NCI-H128 (cell line): ENCODE measurements at regions not wholly inside any gene's neighbourhood (a gene's known extent, or its start where the extent isn't known, plus 50 kb on each side); places are given as distances from the start of the nearest gene placed in this dataset.

Experiments
- DNase-seq: peaks from one replicate; lab custom pipeline; 2025; ENCODE audit not compliant: unreplicated experiment; lab: John Stamatoyannopoulos, UW

DNA sequence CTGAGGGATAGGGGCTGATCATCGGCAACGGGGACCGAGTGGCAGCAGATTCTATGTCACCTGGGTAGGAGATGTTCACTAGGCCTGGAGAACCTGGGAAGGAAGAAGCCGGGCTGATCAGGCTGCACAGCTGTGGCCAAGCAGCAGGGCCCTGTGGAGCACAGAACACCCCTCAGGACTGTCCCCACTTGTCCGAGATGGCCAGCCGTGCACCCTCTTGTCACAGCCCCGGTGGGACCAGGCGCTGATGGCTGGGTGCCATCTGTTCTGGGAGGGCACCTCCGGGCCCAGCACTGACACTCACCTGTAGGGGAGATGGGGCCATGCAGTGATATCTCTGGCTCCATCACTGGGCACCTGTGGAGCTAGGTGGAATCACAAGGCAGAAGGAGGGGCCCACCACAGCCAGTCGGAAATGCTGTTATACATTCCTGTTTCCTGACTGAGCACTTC, 217.9 kb upstream of the RAB6C start:
- no peak for DNase-seq

DNA sequence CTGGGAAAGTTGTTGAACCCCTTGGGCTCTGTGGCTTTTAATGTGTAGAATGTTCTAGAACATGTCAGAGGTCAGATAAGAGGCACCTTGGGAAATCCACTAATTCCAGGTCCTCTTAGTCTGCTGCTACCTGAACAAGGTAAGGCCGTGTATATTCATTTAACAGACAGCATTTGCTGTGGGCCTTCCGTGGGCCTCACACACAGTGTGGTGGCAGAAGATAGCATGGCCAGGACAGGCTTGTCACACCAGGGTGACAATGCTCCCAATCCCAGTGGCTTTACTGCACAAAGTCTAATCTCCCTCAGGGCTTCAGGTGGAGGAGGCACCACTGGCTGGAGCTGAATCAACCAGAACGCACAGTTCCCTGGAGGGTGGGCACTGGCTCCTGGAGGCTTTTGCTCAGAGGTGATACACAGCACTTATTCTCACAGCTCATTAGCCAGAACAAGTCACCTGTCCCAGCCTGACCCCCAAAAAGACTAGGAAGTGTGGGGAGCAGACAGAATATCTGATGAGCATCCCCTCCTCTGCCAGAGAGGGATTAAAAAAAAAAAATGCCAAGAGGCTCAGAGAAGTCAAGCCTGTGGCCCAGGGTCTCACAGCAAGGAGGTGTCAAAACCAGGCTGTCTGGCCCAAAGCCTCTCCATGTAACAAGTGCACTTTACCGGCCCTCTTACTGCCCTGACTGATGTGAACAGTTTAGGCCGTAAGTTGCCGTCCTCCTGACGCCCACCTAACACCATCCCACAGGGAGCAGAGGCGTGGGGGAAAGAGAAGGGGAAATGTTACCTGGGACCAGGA, 216.9 kb upstream of the RAB6C start:
- no peak for DNase-seq

DNA sequence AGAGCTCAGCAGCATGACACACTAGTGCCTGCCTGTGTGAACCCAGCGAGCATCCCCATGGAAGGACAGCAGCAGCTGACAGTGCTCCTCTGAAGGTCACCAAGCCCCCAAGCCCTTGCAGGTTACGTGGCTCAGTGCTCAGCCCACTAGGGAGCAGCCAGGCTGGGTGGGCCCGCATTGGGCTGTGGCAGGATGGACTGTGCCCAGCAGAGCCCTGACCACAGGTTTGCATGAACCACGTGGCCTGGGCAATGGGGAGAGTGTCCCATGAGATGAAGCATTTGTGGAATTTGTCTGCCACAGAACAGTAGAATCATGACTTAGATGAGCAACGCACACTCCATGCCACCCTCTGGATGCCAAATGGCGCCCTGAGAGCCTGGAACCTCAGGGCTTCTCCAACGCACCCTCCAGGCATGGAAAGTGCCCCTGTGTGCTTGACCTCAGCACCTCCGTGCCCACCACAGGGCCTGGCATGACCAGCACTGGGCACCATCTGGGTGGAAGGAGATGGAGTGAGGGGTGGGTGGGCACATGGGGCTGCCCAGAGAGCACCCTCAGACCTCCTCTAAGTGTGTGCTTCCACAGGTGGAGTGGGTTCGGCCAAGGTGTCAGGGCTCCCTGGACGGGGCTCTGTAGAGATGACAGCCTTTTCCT, 216.1 kb upstream of the RAB6C start:
- DNase-seq = no peak

DNA sequence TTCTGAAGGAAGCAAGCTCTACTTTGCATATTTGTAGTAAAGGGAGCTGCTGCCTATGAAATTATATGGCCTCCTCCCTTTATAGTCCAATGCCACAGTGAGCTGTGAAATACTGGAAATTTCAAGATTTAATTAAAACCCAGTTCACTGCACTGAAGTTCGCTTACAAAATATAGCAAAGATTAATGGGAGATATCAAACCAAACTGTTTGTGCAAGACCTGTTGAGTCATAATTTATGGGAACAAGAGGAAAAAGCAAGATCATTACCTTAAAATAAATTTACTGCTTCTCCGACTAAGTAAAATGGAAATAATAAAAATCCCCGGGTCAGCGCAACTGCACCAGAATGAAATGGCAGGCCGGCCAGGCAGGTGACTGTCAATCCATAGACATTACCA, 215.5 kb upstream of the RAB6C start:
- no peak for DNase-seq

DNA sequence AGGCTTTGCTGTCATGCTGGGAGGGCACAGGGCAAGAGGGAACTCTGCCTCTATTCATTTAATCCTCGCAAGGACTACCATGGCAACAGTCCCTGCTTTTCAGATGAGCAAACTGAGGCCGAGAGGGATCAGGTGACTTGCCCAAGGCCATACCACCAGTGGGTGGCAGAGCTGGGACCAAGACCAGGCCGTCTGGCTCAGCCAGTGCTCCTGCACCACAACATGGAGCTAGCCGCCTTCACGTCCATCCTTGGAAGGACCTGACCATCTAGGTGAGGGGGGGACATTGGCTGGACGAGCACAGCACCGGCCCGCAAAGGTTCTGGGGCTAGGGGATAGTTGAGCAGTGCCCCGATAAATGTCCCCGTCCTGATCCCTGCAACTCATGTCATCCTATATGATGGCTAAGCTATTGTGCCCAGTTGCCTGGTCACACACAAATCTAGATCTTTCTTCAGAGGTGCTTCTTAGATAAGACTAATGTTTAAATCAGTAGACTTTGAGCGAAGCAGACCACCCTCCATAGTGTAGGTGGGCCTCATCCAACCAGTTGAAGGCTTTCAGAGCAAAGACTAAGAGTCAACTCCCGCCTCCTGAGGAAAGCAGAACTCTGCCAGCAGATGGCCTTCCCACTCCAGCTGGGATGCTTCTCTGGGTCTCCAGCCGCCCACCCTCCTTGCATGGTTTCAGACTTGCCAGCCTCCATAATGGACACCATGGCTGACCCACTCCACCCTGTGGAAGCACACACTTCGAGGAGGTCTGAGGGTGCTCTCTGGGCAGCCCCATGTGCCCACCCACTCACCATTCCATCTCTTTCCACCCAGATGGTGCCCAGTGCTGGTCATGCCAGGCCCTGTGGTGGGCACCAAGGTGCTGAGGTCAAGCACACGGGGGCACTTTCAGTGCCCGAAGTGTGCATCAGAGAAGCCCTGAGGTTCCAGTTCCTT, 214.8 kb upstream of the RAB6C start:
- no peak for DNase-seq

DNA sequence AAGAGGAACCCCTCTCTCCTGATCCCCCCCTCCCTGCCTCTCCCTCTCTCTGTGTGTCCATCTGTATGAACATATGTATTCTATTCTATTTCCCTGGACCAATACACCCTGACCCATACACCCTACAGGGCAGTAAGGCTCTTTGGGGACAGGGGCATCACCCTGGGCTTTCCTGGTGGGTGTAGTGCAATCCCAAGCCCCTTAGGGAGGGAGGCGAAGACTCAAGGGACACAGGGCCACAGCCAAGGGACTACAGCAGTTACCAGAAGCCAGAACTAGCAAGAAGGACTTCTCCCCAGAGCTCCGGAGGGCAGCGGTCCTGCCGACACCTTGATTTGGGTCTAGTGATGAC, 214.2 kb upstream of the RAB6C start:
- DNase-seq = no peak

DNA sequence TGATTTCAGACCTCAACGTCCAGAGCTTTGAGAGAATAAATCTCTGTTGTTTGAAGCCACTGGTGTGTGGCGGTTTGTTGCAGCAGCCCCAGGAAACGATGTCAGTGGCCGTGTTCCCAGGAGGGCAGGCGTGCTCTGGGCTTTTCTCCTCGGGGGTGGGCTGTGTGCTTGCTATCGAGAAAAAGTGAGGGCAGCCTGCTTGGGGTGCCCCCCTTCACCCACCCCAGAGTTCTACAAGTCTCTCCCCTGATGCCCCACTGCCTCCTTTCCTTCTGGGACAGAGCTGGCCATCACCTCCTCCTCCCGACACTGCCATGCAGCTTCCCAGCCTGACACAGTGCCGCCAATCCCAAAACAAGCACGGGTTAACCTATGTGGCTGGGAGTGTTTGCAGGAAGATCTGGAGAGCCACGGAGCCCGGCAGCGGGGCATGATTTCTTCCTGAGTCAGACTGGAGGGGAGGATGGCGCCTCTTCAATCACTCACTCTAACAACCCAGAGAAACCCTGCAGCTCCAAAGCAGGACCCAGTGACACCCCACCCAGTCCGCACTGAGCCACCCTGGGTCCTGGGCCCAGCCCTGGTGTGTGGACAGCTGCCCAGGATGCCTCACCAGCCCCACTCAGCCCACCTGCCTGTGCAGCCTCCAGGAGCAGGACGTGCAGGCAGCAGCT, 213.7 kb upstream of the RAB6C start:
- no peak for DNase-seq

DNA sequence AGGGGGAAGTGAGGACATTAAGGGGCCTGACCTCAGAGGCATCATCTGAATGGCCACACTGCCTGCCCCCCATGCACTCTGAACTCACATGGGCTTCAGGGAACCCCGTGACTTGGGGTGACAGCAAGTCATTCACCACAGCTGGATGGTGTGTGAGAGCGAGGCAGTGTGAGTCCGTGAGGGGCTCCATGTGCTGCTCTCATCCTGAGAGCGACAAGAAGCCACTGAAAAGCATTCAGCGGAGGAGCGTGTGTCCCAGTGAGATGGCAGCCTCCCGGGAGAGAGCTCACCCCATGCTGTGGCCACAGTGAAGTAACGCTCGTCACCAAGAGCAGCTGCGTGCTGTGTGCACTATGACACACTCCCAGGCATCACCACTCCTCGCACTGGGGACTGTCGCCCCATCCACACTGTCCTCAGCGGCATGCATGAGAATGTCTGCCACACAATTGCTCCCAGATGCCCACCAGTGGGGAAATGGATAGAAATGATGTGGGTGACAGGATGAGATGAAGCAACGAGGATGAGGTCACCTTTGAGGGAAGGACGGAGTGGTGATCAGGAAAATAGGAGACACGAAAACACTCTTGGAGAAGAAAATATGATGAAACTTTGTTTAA, 213.0 kb upstream of the RAB6C start:
- DNase-seq = no peak

DNA sequence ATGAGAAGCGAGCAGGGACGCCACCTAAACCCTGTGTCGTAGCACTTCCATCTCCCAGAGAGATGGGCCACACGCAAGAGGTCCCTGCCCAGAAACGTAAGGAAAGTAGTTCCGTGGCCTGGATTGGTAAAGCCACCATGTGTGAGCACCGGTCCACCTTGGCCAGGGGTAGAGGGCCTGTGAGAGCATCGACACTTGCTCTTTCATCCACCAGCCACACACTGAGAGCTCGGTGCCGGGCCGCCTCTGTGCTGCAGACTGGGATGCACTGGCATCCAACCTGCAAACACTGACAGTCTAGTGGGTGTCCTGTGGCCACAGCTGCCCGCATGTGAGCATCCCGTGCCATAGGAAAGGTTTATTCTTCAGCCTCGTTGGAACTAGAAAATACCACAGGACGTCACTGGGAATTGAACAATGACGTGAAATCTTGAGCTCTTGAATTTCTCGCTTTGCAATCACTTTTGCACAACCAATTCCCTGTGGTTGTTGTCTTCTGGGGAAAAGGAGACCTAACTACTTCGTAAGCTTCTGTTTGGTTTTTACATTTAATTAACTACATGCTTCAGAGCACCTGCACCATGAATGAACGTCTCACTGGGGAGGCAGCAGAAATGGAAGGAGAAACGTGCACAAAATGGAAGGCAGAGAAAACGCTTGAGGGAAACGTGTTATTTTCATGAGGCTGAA, 212.0 kb upstream of the RAB6C start:
- DNase-seq = no peak

DNA sequence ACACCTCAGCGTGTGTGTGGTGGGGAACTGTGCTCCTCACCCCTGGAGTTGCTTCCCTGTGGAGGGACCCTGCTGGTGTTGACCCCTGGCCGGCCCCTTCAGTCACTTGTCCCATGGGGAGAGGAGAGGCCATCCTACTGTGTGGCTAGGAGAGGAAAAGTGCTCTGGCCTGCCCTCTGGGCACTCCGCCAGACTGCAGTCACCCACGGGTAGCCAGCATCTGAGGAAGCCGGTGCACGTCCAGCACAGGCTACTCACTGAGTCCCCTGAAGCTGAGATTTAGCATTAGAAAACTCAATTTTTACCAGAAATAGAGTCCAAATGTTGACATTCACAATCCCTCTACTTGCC, 211.5 kb upstream of the RAB6C start:
- DNase-seq = no peak

DNA sequence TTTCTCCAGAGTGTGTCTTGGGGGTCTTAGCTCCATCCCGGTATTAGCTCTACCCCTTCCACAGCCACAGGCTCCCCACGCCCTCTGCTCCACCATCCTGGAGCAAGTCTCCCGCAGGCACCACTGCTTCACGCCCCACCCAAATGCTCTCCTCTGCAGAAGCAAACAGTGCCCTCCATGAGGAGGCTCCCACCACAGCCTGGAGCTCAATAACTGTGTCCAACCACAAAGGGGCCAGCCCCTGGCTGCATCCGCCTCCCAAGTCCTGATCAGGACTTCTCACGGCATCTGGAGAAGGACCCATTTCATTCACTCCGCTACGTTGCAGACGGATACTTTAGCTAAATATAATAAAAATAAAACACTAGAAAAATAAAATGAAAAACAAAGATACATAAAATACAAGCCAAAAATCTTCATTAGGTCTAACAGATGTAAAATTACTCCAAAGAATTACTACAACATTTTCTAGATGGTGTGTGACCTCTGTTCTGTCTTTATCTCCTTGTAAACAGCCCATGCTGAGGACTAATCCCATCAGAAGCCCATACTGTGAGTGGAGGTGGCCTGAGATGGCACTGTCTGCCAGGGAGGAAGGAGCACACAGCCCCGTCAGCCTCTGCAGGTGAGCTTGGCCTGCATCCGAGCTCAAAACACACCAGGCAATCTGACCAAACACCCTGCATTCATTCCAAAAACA, 210.8 kb upstream of the RAB6C start:
- no peak for DNase-seq

DNA sequence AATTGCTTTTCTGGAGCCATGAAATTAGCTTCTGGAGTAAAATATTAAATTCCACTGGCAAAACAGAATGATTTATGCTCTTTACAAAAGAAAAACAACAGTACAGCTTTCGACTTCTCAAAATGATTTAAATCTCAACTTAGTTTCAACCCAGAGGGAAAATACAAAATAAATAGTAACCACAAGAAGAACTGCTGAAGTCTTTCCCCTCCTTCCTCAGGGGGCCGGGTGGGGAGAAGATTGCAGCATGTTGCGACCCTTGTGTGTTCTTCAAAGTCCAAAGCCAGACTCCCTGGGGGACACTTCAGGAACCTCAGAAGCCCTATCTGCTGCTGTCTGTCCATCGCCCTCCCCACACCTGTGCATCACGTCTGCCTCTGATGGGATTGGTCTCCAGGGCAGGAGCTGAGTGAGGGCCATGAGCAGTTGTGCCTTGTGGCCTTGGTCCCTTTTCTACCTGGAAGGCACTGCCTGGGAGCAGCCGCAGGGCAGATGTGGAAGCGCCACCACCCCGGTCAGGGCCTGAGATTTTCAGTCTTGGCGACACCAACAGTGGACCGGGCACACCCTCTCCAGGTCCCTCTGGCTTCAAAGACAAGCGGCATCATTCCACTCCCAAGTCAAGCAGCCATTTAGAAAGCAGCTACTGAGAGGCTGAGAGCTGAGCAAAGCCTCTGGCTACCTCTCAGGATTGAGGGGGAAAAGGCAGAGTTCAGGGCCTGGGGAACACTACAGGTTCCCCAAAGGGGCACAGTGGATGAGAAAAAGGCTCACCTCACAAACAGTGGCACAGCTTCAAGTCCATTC, 210.1 kb upstream of the RAB6C start:
- no peak for DNase-seq

DNA sequence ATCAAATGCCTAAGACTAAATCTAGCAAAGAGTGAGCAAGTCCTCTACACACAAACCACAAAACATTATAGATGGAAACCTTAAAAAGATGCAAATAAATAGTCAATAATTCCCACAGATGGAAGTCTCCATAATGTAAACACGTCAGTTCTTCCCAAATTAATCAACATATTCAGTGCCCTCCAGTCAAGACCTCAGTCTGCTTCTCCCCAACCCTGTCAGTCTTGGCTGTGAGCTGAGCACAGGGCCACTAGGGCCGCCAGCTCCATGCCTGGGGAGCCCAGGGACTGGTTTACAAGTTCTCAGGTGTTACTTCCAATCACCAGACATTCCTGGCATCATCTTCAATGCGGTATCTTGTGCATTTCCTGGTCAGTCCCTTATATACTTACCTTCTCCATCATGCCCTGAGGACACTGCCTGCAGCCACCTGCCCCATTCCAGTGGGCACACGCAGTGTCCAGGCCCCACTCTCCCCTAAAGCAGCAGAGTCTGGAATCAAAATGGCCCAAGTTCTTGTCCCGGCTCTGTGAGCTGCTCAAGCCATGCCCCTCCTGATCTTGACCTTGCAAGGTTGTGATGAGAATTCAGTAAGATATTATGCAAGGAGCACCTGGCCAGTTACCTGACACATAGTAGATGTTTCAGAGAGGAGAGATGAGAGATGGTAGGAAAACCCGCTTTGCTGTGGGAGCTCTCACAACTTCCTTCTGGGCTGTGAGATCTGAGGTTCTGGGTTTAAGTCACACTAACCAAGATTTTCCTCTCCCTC, 207.9 kb upstream of the RAB6C start:
- DNase-seq = no peak

DNA sequence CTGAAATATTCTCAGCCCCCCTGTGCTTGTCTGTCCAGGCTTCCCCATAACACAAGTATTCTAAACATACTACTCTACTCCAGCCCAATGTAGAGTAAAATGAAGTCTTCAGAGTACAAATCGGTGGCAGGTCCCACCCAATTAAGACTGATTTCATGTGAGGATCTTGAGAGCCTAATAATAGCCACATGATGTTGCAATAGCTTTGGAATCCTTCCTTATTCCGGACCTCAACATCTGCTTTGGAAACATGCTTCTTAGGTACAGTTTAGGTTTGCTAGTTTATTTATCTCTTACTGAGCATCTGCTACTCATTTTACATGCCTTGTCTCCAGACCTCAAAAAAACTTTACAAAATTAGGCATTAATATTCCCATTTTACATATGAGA, 207.3 kb upstream of the RAB6C start:
- DNase-seq = no peak

DNA sequence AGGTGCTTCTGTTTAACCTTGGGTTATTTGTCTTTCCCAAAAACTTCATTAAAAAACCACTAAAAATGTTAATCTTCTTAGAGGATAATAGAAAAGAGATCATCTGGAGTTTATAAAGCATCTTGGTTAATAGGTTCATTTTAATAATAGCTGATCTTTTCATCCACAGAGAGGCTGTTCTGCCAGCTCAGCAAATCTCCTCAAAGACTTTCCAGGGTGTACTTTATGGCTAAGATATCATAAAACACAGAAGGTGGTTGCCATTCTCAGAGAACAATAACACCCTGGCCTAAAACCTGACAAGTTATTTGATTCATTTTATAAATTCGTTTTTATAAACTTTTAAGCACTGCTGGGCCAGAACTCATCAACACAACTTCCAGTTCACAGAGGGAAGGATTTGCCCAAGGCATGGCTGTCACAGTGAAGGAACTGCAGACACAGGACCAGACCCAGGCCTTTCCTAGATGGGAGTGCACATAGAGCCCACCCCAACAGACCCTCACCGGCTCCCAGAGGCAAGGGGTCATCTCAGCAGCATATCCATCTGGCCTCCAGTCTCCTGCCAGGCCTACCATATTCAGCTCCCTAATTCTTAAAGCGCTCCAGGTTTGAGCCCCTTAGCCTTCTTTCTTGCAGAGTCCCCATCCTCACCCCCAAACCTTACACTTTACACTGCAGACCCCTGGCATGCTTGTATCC, 203.4 kb upstream of the RAB6C start:
- DNase-seq = no peak

DNA sequence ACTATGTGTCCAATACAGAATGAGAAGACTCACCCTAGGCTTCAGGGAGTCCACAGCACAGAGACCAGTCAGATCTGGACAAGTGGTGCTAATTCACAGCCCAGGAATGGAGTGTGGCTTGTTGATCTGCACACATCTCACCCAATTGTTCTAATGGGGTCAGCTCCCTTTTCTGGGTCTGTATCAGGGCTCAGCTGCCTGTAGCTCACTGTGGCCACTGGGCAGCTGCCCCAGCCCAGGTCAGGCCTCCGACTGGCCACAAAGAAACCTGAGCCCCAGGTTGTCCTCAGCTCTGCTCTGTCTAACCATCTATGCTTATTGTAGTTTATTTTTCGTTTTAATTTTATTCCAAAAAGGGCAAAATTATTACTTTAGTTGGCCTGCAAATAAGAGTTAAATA, 202.3 kb upstream of the RAB6C start:
- DNase-seq = no peak

DNA sequence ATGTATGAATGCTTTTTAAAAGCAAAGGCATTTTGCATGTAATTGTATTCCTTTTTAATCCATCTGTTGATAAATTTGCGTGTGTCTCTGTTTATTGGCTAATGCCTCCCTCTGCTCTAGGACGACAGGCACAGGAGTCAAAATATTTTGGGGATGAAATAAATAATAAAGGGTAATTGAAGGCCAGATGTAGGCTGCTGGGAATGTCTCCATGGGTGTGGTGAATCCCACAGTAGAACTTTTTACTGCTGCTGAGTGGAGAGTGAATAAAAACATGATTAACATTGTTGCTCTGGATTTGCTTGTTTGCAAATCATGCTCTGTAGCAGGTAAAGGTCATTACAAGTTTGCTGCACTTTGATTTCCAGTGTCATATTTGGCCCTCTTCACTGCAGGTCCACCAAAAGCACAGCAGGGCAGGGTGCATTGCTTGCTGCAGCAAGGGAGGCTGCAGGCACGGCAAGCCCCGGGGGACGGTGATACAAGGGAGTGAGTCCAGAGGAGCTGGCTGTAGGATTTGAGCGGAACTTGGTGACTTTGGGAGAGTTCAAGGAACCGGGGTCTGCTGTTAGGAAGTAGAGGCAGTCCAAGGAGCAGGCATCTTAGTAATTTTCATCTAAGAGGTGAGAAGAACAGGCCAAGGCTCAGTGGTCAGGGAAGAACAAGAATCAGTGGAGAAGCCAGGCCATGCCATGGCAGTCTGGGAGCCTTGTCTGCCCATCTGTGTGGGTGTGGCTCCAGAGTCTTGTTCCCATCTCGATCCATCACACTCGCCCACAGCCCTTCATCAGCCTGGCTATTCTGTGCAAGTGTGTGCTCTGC, 201.5 kb upstream of the RAB6C start:
- DNase-seq = no peak
